Neural progenitor cell (in vitro differentiated cells): ENCODE measurements at regions not wholly inside any gene's neighbourhood (a gene's known extent, or its start where the extent isn't known, plus 50 kb on each side); places are given as distances from the start of the nearest gene placed in this dataset.
A peak's percentile ranks its signal among the peaks of the same experiment; 100 is the strongest.

ENCODE experiments used
- DNase-seq: peaks from one replicate; pipeline ENCODE4 v3.0.0-alpha.2; 2016; ENCODE audit warnings: low spot score
- H2AFZ ChIP-seq: fragments of 200-600 bp; sonication (generic); replicated peaks from 2 replicates; pipeline ENCODE4 v1.6.1; 2016; ENCODE audit warnings: antibody characterized with exemption
- H3F3A ChIP-seq: fragments of 200-600 bp; sonication (generic); 2 replicates; pipeline ENCODE4 v1.6.1; 2016; ENCODE audit warnings: antibody characterized with exemption, low read depth
- H3K27ac ChIP-seq: fragments of 200-600 bp; sonication (generic); 2 replicates; pipeline ENCODE4 v1.5.1; 2016; ENCODE audit warnings: mild to moderate bottlenecking
- H3K27me3 ChIP-seq: fragments of 200-600 bp; sonication (generic); 2 replicates; pipeline ENCODE4 v1.6.1; 2016; ENCODE audit warnings: mild to moderate bottlenecking, moderate library complexity
- H3K36me3 ChIP-seq: fragments of 200-600 bp; sonication (generic); 2 replicates; pipeline ENCODE4 v1.5.1; 2016
- H3K4me1 ChIP-seq: fragments of 200-600 bp; sonication (generic); 2 replicates; pipeline ENCODE4 v1.6.1; 2016; ENCODE audit warnings: mixed run types
- H3K4me2 ChIP-seq: fragments of 200-600 bp; sonication (generic); 2 replicates; pipeline ENCODE4 v1.6.1; 2016
- H3K4me3 ChIP-seq: fragments of 200-600 bp; sonication (generic); 2 replicates; pipeline ENCODE4 v1.5.1; 2016
- H3K79me2 ChIP-seq: fragments of 200-600 bp; sonication (generic); 2 replicates; pipeline ENCODE4 v1.6.1; 2016; ENCODE audit warnings: low read depth
- H3K9ac ChIP-seq: fragments of 200-600 bp; sonication (generic); 2 replicates; pipeline ENCODE4 v1.6.1; 2016
- H3K9me3 ChIP-seq: fragments of 200-600 bp; sonication (generic); 2 replicates; pipeline ENCODE4 v1.5.1; 2016; ENCODE audit warnings: low read depth
- H4K20me1 ChIP-seq: fragments of 200-600 bp; sonication (generic); 2 replicates; pipeline ENCODE4 v1.6.1; 2016; ENCODE audit warnings: low read depth
- H3K27ac Mint-ChIP-seq: 3 replicates; pipeline ENCODE4 v1.8.0; 2021; ENCODE audit warnings: mixed read lengths
- H3K27me3 Mint-ChIP-seq: 2 replicates; pipeline ENCODE4 v1.8.0; 2022; ENCODE audit warnings: low read depth, mild to moderate bottlenecking, inconsistent platforms, moderate library complexity, mixed read lengths; ENCODE audit not compliant: insufficient read depth
- H3K36me3 Mint-ChIP-seq: 3 replicates; pipeline ENCODE4 v1.8.0; 2021; ENCODE audit warnings: mixed read lengths
- H3K4me1 Mint-ChIP-seq: 3 replicates; pipeline ENCODE4 v1.8.0; 2021; ENCODE audit warnings: mixed read lengths
- H3K4me3 Mint-ChIP-seq: 3 replicates; pipeline ENCODE4 v1.8.0; 2021; ENCODE audit warnings: mild to moderate bottlenecking, moderate library complexity, mixed read lengths
- H3K9me3 Mint-ChIP-seq: 3 replicates; pipeline ENCODE4 v1.8.0; 2020; ENCODE audit warnings: mixed read lengths
- CTCF ChIP-seq: fragments of 200-600 bp; sonication (generic); IDR thresholded peaks from 2 replicates; pipeline ENCODE4 v1.5.1; 2017; ENCODE audit warnings: antibody characterized with exemption, mild to moderate bottlenecking
- EZH2 ChIP-seq: fragments of 200-600 bp; sonication (generic); IDR thresholded peaks from 2 replicates; pipeline ENCODE4 v1.6.1; 2017; ENCODE audit warnings: antibody characterized with exemption, mild to moderate bottlenecking, moderate library complexity
- EZH2phosphoT487 ChIP-seq: fragments of 200-600 bp; sonication (generic); IDR thresholded peaks from 2 replicates; pipeline ENCODE4 v1.6.1; 2017; ENCODE audit warnings: antibody characterized with exemption

GRCh38 chr2:198653311-198653710 lies 804.4 kb downstream of the SATB2 start:
- H3K27ac ChIP-seq, result no peak overlapping the region
- no peak overlapping the region for H3K4me2 ChIP-seq
- no peaks in the 10 kb centered on the region for H3K36me3 ChIP-seq
- no peak overlapping the region for H3K4me3 ChIP-seq
- H4K20me1 ChIP-seq, result no peaks in the 10 kb centered on the region
- no peaks in the 10 kb centered on the region for H3K27me3 ChIP-seq
- no peaks in the 10 kb centered on the region for H3K79me2 ChIP-seq
- H3F3A ChIP-seq, result no peaks in the 10 kb centered on the region
- H3K27me3 Mint-ChIP-seq, result no peaks in the 10 kb centered on the region
- H3K9ac ChIP-seq, result no peak overlapping the region
- no peaks in the 10 kb centered on the region for H3K36me3 Mint-ChIP-seq
- H3K9me3 ChIP-seq, result no peaks in the 10 kb centered on the region
- no peak overlapping the region for H3K4me3 Mint-ChIP-seq
- no peak overlapping the region for H2AFZ ChIP-seq
- H3K9me3 Mint-ChIP-seq, result no peaks in the 10 kb centered on the region
- H3K4me1 ChIP-seq, result no peaks in the 10 kb centered on the region
- TF ChIP-seq EZH2 (no peak), EZH2phosphoT487 (no peak), CTCF (no peak)
- DNase-seq, result no peak
- H3K27ac Mint-ChIP-seq, result no peak overlapping the region
- H3K4me1 Mint-ChIP-seq, result no peaks in the 10 kb centered on the region

- Histone ChIP-seq H3K4me3 (no peak overlapping the region), H3F3A (no peaks in the 10 kb centered on the region), H3K36me3 (no peaks in the 10 kb centered on the region), H3K27me3 (no peaks in the 10 kb centered on the region), H2AFZ (no peak overlapping the region), H4K20me1 (no peaks in the 10 kb centered on the region), H3K4me1 (no peaks in the 10 kb centered on the region), H3K79me2 (no peaks in the 10 kb centered on the region), H3K27ac (no peak overlapping the region), H3K9ac (no peak overlapping the region), H3K4me2 (no peak overlapping the region), H3K9me3 (no peaks in the 10 kb centered on the region)
- H3K27me3 Mint-ChIP-seq, result no peaks in the 10 kb centered on the region
- no peaks in the 10 kb centered on the region for H3K9me3 Mint-ChIP-seq
- no peak overlapping the region for H3K4me3 Mint-ChIP-seq
- DNase-seq, result no peak
- no peaks in the 10 kb centered on the region for H3K36me3 Mint-ChIP-seq
- H3K4me1 Mint-ChIP-seq, result no peaks in the 10 kb centered on the region
- H3K27ac Mint-ChIP-seq, result no peak overlapping the region
- TF ChIP-seq EZH2phosphoT487 (no peak), EZH2 (no peak), CTCF (no peak)
Measured at GRCh38 chr2:198652461-198652860, 805.3 kb downstream of the SATB2 start.

- H3K79me2 ChIP-seq, result no peaks in the 10 kb centered on the region
- H3K4me3 Mint-ChIP-seq, result no peak overlapping the region
- no peaks in the 10 kb centered on the region for H3K36me3 Mint-ChIP-seq
- no peak overlapping the region for H3K27ac ChIP-seq
- DNase-seq, result no peak
- H3K36me3 ChIP-seq, result no peaks in the 10 kb centered on the region
- no peak overlapping the region for H3K4me2 ChIP-seq
- no peaks in the 10 kb centered on the region for H3K27me3 Mint-ChIP-seq
- no peaks in the 10 kb centered on the region for H3K9me3 Mint-ChIP-seq
- no peaks in the 10 kb centered on the region for H3K4me1 ChIP-seq
- no peaks in the 10 kb centered on the region for H3K4me1 Mint-ChIP-seq
- H4K20me1 ChIP-seq, result no peaks in the 10 kb centered on the region
- H3K9ac ChIP-seq, result no peak overlapping the region
- peak overlapping the region; percentile 2 for H2AFZ ChIP-seq
- no peak overlapping the region for H3K4me3 ChIP-seq
- no peaks in the 10 kb centered on the region for H3F3A ChIP-seq
- TF ChIP-seq EZH2 (no peak), CTCF (no peak), EZH2phosphoT487 (no peak)
- H3K27ac Mint-ChIP-seq, result no peak overlapping the region
- no peaks in the 10 kb centered on the region for H3K27me3 ChIP-seq
- H3K9me3 ChIP-seq, result no peaks in the 10 kb centered on the region
Measured at GRCh38 chr2:198645816-198646215, 811.9 kb downstream of the SATB2 start.

- Histone ChIP-seq H3K27me3 (no peaks in the 10 kb centered on the region), H3F3A (no peaks in the 10 kb centered on the region), H2AFZ (no peak overlapping the region), H3K4me1 (no peaks in the 10 kb centered on the region), H3K79me2 (no peaks in the 10 kb centered on the region), H3K27ac (no peak overlapping the region), H3K9me3 (no peaks in the 10 kb centered on the region), H4K20me1 (no peaks in the 10 kb centered on the region), H3K9ac (no peak overlapping the region), H3K36me3 (no peaks in the 10 kb centered on the region), H3K4me2 (no peak overlapping the region), H3K4me3 (no peak overlapping the region)
- Mint-ChIP-seq H3K36me3 (no peaks in the 10 kb centered on the region), H3K4me1 (no peaks in the 10 kb centered on the region), H3K27ac (no peak overlapping the region), H3K4me3 (no peak overlapping the region), H3K27me3 (no peaks in the 10 kb centered on the region), H3K9me3 (no peaks in the 10 kb centered on the region)
- TF ChIP-seq EZH2, result no peak
- TF ChIP-seq CTCF, result no peak
- TF ChIP-seq EZH2phosphoT487, result no peak
- DNase-seq, result no peak
Measured at GRCh38 chr2:198641161-198641560, 816.6 kb downstream of the SATB2 start.
